Subcutaneous abdominal adipose tissue (tissue), 5 donors: ENCODE measurements at regions not wholly inside any gene's neighbourhood (a gene's known extent, or its start where the extent isn't known, plus 50 kb on each side); places are given as distances from the start of the nearest gene placed in this dataset.

Source experiments
- H3K27ac ChIP-seq: one replicate; pipeline ENCODE4 v1.7.0; 2013; ENCODE audit warnings: low read depth, mild to moderate bottlenecking, inconsistent platforms, low read length, moderate library complexity
- H3K27me3 ChIP-seq, 5 donors: one replicate each; pipeline ENCODE4 v1.7.0; 2013; ENCODE audit warnings: low read length in 5 of 5, inconsistent platforms in 1 of 5; ENCODE audit not compliant: control insufficient read depth in 5 of 5, insufficient read depth in 4 of 5
- H3K36me3 ChIP-seq, 5 donors: one replicate each; pipeline ENCODE4 v1.7.0; 2013; ENCODE audit warnings: low read length in 5 of 5; ENCODE audit not compliant: control insufficient read depth in 5 of 5, insufficient read depth in 5 of 5
- H3K4me1 ChIP-seq, 5 donors: one replicate each; pipeline ENCODE4 v1.7.0; 2013; ENCODE audit warnings: low read length in 5 of 5, mild to moderate bottlenecking in 3 of 5, moderate library complexity in 1 of 5; ENCODE audit not compliant: control insufficient read depth in 5 of 5, insufficient read depth in 5 of 5
- H3K4me3 ChIP-seq, 5 donors: one replicate each; pipeline ENCODE4 v1.7.0; 2013; ENCODE audit warnings: low read length in 5 of 5, low read depth in 1 of 5
- H3K9ac ChIP-seq, 5 donors: one replicate each; pipeline ENCODE4 v1.7.0; 2013; ENCODE audit warnings: low read length in 5 of 5, mild to moderate bottlenecking in 4 of 5, moderate library complexity in 3 of 5
- H3K9me3 ChIP-seq, 5 donors: one replicate each; pipeline ENCODE4 v1.7.0; 2013; ENCODE audit warnings: low read length in 5 of 5; ENCODE audit not compliant: control insufficient read depth in 5 of 5
- donor health status: healthy.
- donor health status: healthy.
- donor health status: healthy.
- donor health status: healthy.
- donor health status: healthy.

DNA sequence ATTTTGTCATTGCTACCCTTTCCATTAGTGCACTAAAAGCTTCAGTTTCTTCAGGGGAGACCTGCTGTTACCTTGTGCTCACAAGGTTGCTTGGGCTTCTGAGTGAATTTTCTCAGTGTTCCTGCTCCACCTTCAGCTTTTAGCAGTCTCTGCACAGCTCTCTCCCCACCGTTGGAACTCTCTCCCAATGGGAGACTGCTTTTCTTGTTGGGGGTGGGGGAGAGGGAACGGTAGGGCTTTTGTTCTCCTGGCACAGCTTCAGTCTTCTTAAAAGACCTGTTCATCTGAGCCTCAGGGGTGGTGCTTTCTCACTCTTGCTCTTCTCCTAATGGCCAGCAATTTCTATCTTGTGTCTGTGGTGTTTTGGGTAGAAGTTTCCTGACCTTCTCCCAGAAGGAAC, 915.7 kb downstream of the EFNA5 start:
- Histone ChIP-seq H3K27me3 (no peaks in the 10 kb centered on the region), H3K4me1 (no peaks in the 10 kb centered on the region), H3K36me3 (no peaks in the 10 kb centered on the region), H3K27ac (no peak overlapping the region), H3K4me3 (no peak overlapping the region), H3K9ac (no peak overlapping the region), H3K9me3 (no peaks in the 10 kb centered on the region)

DNA sequence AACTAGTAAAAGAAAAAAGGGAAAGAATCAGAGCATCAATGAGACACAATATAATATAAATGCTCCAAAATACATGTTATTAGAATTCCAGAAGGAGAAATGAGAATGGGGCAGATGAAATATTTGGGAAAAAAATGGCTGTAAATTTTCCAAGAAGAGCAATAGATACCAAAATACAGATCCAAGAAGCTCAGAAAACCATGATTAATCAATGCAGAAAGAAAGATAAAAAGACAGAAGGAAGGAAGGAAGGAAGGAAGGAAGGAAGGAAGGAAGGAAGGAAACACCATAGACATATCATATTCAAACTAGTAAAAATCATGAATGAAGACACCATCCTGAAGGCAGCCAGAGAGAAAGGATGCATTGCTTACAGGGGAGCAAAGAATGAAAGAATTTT, 920.9 kb downstream of the EFNA5 start:
- Histone ChIP-seq H3K9ac (no peak overlapping the region), H3K4me3 (no peak overlapping the region), H3K27me3 (no peaks in the 10 kb centered on the region), H3K27ac (no peak overlapping the region), H3K36me3 (no peaks in the 10 kb centered on the region), H3K4me1 (no peaks in the 10 kb centered on the region), H3K9me3 (peaks cover 0 to 2% (median 0%) of the 10 kb centered on the region in 5 donors)

DNA sequence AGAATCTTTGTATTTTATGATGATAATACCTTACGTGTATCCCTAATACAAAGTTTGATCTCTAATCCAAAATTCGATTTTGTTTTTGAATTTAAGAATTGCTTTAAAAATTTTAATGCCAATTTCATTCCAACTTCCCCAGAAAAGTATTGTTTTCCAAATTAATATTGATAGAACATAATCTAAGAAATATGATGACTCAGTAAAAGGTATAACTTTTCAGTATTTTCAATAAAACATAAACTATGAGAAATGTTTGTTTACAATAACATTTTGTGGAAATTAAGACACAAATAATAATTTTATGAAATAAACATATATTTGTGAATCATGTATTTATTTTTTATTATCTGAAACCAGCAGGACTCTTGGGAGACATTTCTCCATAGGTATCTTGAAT, 931.6 kb downstream of the EFNA5 start:
- Histone ChIP-seq H3K27me3 (no peaks in the 10 kb centered on the region), H3K9ac (no peak overlapping the region), H3K27ac (no peak overlapping the region), H3K36me3 (no peaks in the 10 kb centered on the region), H3K9me3 (peaks cover 0 to 9% (median 6%) of the 10 kb centered on the region in 5 donors), H3K4me1 (no peaks in the 10 kb centered on the region), H3K4me3 (no peak overlapping the region)

DNA sequence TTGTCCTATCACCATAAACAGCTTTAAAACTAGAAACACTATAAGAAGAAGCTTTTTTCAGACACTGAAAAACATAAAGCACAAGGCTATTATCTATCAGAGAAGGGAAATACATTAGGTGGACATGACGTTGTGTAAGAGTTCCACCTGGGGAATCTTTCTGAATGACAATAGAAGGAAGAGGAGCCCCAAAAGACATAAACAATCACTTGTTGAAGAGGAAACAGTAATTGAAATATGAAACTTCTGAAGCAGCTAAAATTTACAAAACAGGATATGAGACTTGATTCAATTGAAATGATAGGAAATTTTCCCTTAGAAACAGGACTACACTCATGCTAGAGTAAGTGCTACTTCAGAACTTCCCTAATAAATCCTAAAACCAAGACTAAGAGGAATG, 933.6 kb downstream of the EFNA5 start:
- H3K36me3 ChIP-seq, result no peaks in the 10 kb centered on the region
- H3K27ac ChIP-seq, result no peak overlapping the region
- peaks cover 0 to 20% (median 14%) of the 10 kb centered on the region in 5 donors for H3K9me3 ChIP-seq
- H3K4me1 ChIP-seq, result no peaks in the 10 kb centered on the region
- H3K9ac ChIP-seq, result no peak overlapping the region
- no peaks in the 10 kb centered on the region for H3K27me3 ChIP-seq
- no peak overlapping the region for H3K4me3 ChIP-seq

DNA sequence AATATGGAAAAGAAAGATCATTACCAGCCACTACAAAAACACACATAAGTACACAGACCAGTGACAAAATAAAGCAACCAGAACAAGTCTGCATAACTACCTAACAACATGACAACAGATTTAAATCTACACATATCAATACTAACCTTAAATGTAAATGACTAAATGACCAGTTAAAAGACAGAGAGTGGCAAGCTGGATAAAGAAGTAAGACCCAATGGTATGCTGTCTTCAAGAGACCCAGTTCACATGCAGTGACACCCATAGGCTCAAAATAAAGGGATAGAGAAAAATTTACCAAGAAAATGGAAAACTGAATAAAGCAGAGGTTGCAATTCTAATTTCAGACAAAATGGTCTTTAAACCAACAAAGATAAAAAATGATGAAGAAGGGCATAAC, 938.1 kb downstream of the EFNA5 start:
- no peaks in the 10 kb centered on the region for H3K4me1 ChIP-seq

DNA sequence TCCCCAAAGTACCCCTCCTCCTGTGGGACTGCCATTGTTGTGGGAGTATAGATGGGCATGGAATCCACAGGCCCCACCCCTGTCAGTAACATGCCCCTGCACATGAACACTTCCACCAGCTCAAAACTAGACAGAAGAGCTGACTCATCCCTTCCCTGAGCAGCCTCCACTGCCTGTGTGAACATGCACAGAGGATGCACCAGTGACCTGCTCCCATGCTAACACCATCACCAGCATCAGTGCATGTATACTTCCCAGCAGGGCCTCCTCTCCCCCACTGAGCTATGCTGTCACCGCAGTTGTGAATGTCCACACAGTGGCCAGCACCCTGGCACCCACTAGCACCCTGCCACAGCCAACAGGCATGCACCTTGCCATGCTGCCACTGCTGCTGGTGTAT, 939.8 kb downstream of the EFNA5 start:
- Histone ChIP-seq H3K9me3 (peaks cover 0 to 28% (median 20%) of the 10 kb centered on the region in 5 donors), H3K4me1 (no peaks in the 10 kb centered on the region), H3K36me3 (no peaks in the 10 kb centered on the region), H3K4me3 (no peak overlapping the region), H3K9ac (no peak overlapping the region), H3K27me3 (no peaks in the 10 kb centered on the region), H3K27ac (no peak overlapping the region)

More for the DNA sequence above, 938.1 kb downstream of the EFNA5 start:
- H3K9me3 ChIP-seq, result peaks cover 0 to 28% (median 20%) of the 10 kb centered on the region in 5 donors
- H3K4me3 ChIP-seq, result no peak overlapping the region
- no peaks in the 10 kb centered on the region for H3K27me3 ChIP-seq
- H3K36me3 ChIP-seq, result no peaks in the 10 kb centered on the region
- no peak overlapping the region for H3K27ac ChIP-seq
- no peak overlapping the region for H3K9ac ChIP-seq

DNA sequence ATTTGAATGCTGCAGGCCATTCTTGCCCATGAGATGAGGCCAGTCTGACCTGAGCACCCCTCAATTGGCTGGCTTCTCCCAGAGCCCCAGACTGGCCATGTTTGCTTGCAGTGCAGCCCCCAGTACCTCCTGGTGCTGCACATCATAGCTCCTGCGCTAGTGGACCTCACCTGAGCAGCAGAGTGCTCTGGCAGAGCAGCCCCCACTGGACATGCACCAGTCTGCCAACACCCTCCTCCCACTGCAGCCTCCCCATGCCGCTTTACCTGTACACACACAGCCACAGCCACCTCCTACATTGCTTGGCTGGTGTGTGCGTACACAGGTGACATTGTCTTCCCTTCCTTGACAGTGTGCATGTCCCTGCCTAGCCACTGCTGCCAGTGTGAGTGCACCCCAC, 940.2 kb downstream of the EFNA5 start:
- H3K9ac ChIP-seq, result no peak overlapping the region

DNA sequence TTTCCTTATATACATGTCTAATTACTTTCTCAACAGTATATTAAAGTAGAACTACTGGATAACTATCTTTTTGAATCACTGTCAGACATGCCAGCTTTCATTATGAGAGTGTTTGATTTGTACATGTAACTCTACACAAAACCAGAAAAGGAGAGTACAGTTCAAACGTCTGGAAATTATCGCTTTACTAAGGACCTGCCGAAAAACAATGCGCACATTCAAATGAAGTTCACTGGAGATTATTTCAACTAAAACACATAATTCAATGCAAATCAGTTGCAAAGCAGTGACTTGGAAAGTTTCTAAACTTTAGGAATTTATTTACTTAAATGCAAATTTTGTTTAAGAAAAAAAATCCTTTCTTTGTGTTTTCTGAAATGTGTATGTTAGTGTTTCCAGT, 942.5 kb downstream of the EFNA5 start:
- H3K9ac ChIP-seq, result no peak overlapping the region
- peaks cover 0 to 23% (median 9%) of the 10 kb centered on the region in 5 donors for H3K9me3 ChIP-seq

More for the DNA sequence above, 940.2 kb downstream of the EFNA5 start:
- Histone ChIP-seq H3K27me3 (no peaks in the 10 kb centered on the region), H3K9me3 (peaks cover 0 to 28% (median 18%) of the 10 kb centered on the region in 5 donors), H3K36me3 (no peaks in the 10 kb centered on the region), H3K27ac (no peak overlapping the region), H3K4me3 (no peak overlapping the region), H3K4me1 (no peaks in the 10 kb centered on the region)

DNA sequence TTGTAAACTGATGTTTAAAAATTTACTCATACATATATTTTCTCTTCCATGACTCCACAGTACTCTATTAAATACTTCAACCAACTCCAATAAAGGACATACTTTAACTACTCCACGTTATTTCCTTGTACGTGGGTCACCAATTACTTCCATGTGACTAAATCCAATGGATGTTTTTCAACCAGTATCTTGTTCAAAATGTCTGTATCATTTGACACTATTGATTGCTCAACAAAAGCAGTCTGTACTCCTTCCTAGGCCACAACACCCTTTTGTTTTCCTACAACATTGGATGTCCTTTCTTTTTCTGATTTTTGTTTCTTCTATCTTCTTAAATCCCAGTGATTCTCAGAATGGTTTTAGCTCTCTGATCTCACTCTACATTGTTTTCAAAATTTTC, 943.7 kb downstream of the EFNA5 start:
- Histone ChIP-seq H3K4me1 (no peaks in the 10 kb centered on the region), H3K36me3 (no peaks in the 10 kb centered on the region), H3K9me3 (peaks cover 0 to 14% (median 3%) of the 10 kb centered on the region in 5 donors), H3K27me3 (no peaks in the 10 kb centered on the region), H3K4me3 (no peak overlapping the region), H3K9ac (no peak overlapping the region), H3K27ac (no peak overlapping the region)

More for the DNA sequence above, 942.5 kb downstream of the EFNA5 start:
- no peak overlapping the region for H3K27ac ChIP-seq
- no peaks in the 10 kb centered on the region for H3K4me1 ChIP-seq
- no peak overlapping the region for H3K4me3 ChIP-seq
- H3K27me3 ChIP-seq, result no peaks in the 10 kb centered on the region
- no peaks in the 10 kb centered on the region for H3K36me3 ChIP-seq

DNA sequence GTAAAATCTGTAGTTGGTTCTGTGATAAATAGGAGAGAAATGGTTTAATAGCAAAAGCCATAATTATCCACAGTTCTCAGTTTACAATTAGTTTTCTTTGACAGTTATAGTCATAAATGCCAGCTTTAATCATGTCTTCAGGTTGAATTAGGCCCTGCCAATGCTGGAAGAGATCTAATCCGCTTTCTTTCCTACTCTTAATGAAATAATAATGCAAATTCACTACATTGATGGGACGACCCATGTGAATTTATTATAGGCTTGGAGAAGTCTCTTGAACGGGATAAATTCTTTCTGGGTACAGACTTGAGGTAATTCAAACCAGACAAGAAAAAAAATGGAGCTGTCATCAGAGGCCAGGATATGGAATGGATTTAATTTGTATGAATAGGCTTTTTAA, 950.4 kb downstream of the EFNA5 start:
- no peaks in the 10 kb centered on the region for H3K36me3 ChIP-seq
- H3K9me3 ChIP-seq, result no peaks in the 10 kb centered on the region
- H3K27me3 ChIP-seq, result no peaks in the 10 kb centered on the region
- H3K9ac ChIP-seq, result no peak overlapping the region
- no peak overlapping the region for H3K27ac ChIP-seq
- H3K4me1 ChIP-seq, result no peaks in the 10 kb centered on the region
- H3K4me3 ChIP-seq, result no peak overlapping the region

DNA sequence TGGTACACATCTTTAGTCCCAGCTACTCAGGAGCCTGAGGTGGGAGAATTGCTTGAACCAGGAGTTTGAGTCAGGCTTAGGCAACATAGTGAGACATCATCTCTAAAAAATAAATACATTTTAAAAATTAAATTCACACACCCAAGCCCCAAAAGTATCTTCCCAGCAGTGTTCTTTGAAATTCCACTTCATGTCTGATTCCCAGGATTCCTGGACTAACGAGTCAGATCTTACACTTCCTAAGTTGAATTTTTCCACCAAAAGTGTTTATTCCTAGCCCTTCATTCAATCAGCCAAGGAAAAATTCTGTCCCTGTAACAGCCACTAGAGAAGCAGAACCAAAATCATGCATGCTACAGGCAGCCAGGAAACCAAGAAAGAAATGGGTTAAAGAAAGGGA, 970.9 kb downstream of the EFNA5 start:
- H3K4me1 ChIP-seq, result no peaks in the 10 kb centered on the region
- no peaks in the 10 kb centered on the region for H3K9me3 ChIP-seq
- H3K27ac ChIP-seq, result no peak overlapping the region
- H3K27me3 ChIP-seq, result no peaks in the 10 kb centered on the region
- no peak overlapping the region for H3K4me3 ChIP-seq
- no peak overlapping the region for H3K9ac ChIP-seq
- H3K36me3 ChIP-seq, result no peaks in the 10 kb centered on the region
